MM.1S (cell line): ENCODE measurements at regions not wholly inside any gene's neighbourhood (a gene's known extent, or its start where the extent isn't known, plus 50 kb on each side); places are given as distances from the start of the nearest gene placed in this dataset.

Experiments
- DNase-seq: peaks from one replicate; pipeline ENCODE4 v3.0.0-alpha.2; 2015
- H2AFZ ChIP-seq: fragments of 300-600 bp; sonication (generic); 2 replicates; pipeline ENCODE4 v1.6.0; 2016; ENCODE audit warnings: antibody characterized with exemption, low read length
- H3F3A ChIP-seq: fragments of 300-600 bp; sonication (generic); 2 replicates; pipeline ENCODE4 v1.6.1; 2016; ENCODE audit warnings: mild to moderate bottlenecking, antibody characterized with exemption, low read length, moderate library complexity, mixed read lengths; ENCODE audit not compliant: insufficient read depth
- H3K27ac ChIP-seq: fragments of 300-600 bp; sonication (generic); 2 replicates; pipeline ENCODE4 v1.5.1; 2016; ENCODE audit warnings: mild to moderate bottlenecking, low read length
- H3K27me3 ChIP-seq: fragments of 300-600 bp; sonication (generic); replicated peaks from 2 replicates; pipeline ENCODE4 v1.6.0; 2016; ENCODE audit warnings: low read length; ENCODE audit not compliant: insufficient read depth
- H3K36me3 ChIP-seq: fragments of 300-600 bp; sonication (generic); replicated peaks from 2 replicates; pipeline ENCODE4 v1.6.1; 2016; ENCODE audit warnings: mild to moderate bottlenecking, low read length, mixed read lengths; ENCODE audit not compliant: insufficient read depth
- H3K4me1 ChIP-seq: fragments of 300-600 bp; sonication (generic); 2 replicates; pipeline ENCODE4 v1.6.1; 2016; ENCODE audit warnings: low read length, mixed read lengths
- H3K4me2 ChIP-seq: fragments of 300-600 bp; sonication (generic); 2 replicates; pipeline ENCODE4 v1.6.0; 2016; ENCODE audit warnings: low read depth, low read length
- H3K4me3 ChIP-seq: fragments of 300-600 bp; sonication (generic); 2 replicates; pipeline ENCODE4 v1.5.1; 2016; ENCODE audit warnings: low read length, mixed read lengths
- H3K79me2 ChIP-seq: fragments of 300-600 bp; sonication (generic); 2 replicates; pipeline ENCODE4 v1.6.1; 2016; ENCODE audit warnings: mixed run types, low read length, mixed read lengths
- H3K9ac ChIP-seq: fragments of 300-600 bp; sonication (generic); 2 replicates; pipeline ENCODE4 v1.6.1; 2016; ENCODE audit warnings: low read length, mixed read lengths
- H3K9me2 ChIP-seq: fragments of 300-600 bp; sonication (generic); replicated peaks from 2 replicates; pipeline ENCODE4 v1.6.1; 2016; ENCODE audit warnings: mild to moderate bottlenecking, low read length, mixed read lengths; ENCODE audit not compliant: insufficient read depth
- H3K9me3 ChIP-seq: fragments of 300-600 bp; sonication (generic); replicated peaks from 2 replicates; pipeline ENCODE4 v1.6.1; 2016; ENCODE audit warnings: mild to moderate bottlenecking, low read length, mixed read lengths; ENCODE audit not compliant: insufficient read depth
- H4K20me1 ChIP-seq: fragments of 300-600 bp; sonication (generic); 2 replicates; pipeline ENCODE4 v1.6.1; 2016; ENCODE audit warnings: mild to moderate bottlenecking, low read length, moderate library complexity, mixed read lengths; ENCODE audit not compliant: insufficient read depth
- EZH2 ChIP-seq: fragments of 300-600 bp; sonication (generic); optimal IDR thresholded peaks from 2 replicates; pipeline ENCODE3; 2017; ENCODE audit warnings: low read depth, mild to moderate bottlenecking, antibody characterized with exemption, low read length, mixed read lengths
- EZH2phosphoT487 ChIP-seq: fragments of 300-600 bp; sonication (generic); IDR thresholded peaks from 2 replicates; pipeline ENCODE4 v1.6.1; 2018; ENCODE audit warnings: antibody characterized with exemption, low read length
- TF ChIP-seq, protein P1 (sequence below): fragments of 300-600 bp; sonication (generic); IDR thresholded peaks from 2 replicates; pipeline ENCODE4 v1.5.1; 2016; ENCODE audit warnings: antibody characterized with exemption, low read length, mixed read lengths

DNA sequence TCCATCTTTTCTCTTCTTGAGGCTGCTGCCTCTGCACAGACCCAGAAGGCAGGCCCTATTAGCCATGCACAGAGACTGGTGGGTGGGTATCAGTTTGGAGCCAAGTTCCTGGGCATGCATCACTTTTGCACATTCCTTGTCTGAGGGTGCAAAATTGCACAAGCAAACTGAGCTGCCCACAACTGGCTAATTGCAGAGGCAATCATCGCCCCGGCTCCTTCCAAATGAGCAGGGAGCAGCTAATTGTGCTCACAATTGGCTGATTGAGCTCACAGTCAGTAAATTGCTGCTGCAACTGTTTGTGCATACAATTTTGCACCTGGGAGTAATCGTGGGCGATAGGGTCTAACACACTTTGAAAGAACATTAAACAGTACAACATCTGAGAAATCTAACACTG is 511.4 kb downstream of the DHX35 start:
- Histone ChIP-seq H3K9ac (no peak overlapping the region), H3K27me3 (no peaks in the 10 kb centered on the region), H4K20me1 (no peaks in the 10 kb centered on the region), H3K36me3 (no peaks in the 10 kb centered on the region), H3K4me1 (no peaks in the 10 kb centered on the region), H2AFZ (no peak overlapping the region), H3F3A (no peaks in the 10 kb centered on the region), H3K9me2 (no peaks in the 10 kb centered on the region), H3K9me3 (no peaks in the 10 kb centered on the region), H3K4me2 (no peak overlapping the region), H3K27ac (no peak overlapping the region), H3K79me2 (no peaks in the 10 kb centered on the region), H3K4me3 (no peak overlapping the region)
- DNase-seq: no peak
- no peak for TF ChIP-seq EZH2phosphoT487

DNA sequence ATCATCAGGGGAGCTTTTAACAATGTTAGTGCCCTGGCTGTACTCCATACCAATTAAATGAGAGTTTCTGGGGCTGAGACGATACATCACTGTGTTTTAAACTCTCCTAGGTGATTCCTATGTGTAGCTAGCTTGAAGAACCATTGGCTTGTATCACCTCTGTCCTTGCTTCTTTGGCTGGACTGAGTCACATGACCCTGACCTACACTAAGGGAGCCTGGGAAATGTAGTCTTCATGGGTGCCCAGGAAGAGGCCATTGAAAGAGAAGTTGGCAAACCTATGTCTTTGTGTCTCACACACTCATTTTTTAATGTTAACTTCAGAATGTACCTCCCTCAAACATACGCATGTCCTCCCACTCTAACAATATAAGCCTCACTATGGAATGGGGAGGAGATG is 506.6 kb downstream of the DHX35 start:
- no peaks in the 10 kb centered on the region for H3K9me3 ChIP-seq
- no peak overlapping the region for H3K9ac ChIP-seq
- no peak overlapping the region for H3K4me3 ChIP-seq
- H3K4me1 ChIP-seq: no peaks in the 10 kb centered on the region
- no peak overlapping the region for H3K27ac ChIP-seq
- DNase-seq: no peak
- no peaks in the 10 kb centered on the region for H3K79me2 ChIP-seq
- no peak overlapping the region for H2AFZ ChIP-seq
- H3K36me3 ChIP-seq: no peaks in the 10 kb centered on the region
- no peaks in the 10 kb centered on the region for H3F3A ChIP-seq
- no peaks in the 10 kb centered on the region for H3K27me3 ChIP-seq
- H4K20me1 ChIP-seq: no peaks in the 10 kb centered on the region
- TF ChIP-seq EZH2phosphoT487 (no peak), EZH2 (no peak)
- TF ChIP-seq, protein P1, sequence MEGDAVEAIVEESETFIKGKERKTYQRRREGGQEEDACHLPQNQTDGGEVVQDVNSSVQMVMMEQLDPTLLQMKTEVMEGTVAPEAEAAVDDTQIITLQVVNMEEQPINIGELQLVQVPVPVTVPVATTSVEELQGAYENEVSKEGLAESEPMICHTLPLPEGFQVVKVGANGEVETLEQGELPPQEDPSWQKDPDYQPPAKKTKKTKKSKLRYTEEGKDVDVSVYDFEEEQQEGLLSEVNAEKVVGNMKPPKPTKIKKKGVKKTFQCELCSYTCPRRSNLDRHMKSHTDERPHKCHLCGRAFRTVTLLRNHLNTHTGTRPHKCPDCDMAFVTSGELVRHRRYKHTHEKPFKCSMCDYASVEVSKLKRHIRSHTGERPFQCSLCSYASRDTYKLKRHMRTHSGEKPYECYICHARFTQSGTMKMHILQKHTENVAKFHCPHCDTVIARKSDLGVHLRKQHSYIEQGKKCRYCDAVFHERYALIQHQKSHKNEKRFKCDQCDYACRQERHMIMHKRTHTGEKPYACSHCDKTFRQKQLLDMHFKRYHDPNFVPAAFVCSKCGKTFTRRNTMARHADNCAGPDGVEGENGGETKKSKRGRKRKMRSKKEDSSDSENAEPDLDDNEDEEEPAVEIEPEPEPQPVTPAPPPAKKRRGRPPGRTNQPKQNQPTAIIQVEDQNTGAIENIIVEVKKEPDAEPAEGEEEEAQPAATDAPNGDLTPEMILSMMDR: no peak
- H3K9me2 ChIP-seq: no peaks in the 10 kb centered on the region
- no peak overlapping the region for H3K4me2 ChIP-seq

DNA sequence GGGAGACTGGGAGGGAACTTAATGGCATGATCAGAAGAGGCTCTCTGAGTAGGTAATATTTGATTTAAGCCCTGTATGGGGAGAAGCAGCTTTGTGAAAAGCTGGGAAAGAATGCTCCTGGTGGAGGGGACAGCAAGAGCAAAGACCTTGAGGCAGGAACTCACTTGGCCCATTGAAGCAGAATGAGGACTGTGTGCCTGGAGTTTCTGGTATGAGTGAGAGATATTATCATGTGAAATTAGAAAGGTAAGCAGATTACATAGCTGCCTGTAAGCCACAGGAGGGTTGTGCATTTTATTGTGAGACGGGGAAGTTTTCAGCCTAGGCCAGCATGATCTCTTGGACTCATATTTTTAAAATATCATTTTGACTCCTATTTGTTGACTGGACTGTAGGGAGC is 502.1 kb downstream of the DHX35 start:
- Histone ChIP-seq H2AFZ (no peak overlapping the region), H3K4me3 (no peak overlapping the region), H4K20me1 (no peaks in the 10 kb centered on the region), H3F3A (no peaks in the 10 kb centered on the region), H3K79me2 (no peaks in the 10 kb centered on the region), H3K36me3 (no peaks in the 10 kb centered on the region), H3K4me2 (no peak overlapping the region), H3K9ac (no peak overlapping the region), H3K9me2 (no peaks in the 10 kb centered on the region), H3K27ac (no peak overlapping the region), H3K27me3 (no peaks in the 10 kb centered on the region), H3K9me3 (no peaks in the 10 kb centered on the region), H3K4me1 (no peaks in the 10 kb centered on the region)
- no peak for DNase-seq
- TF ChIP-seq EZH2: no peak
- TF ChIP-seq, protein P1: no peak
- TF ChIP-seq EZH2phosphoT487: no peak

- Histone ChIP-seq H3K79me2 (no peaks in the 10 kb centered on the region), H3K4me1 (no peaks in the 10 kb centered on the region), H3K9me3 (no peaks in the 10 kb centered on the region), H3K4me3 (no peak overlapping the region), H3K4me2 (no peak overlapping the region), H3K36me3 (no peaks in the 10 kb centered on the region), H3K27ac (no peak overlapping the region), H2AFZ (no peak overlapping the region), H3K9me2 (no peaks in the 10 kb centered on the region), H3K27me3 (no peaks in the 10 kb centered on the region), H4K20me1 (no peaks in the 10 kb centered on the region), H3K9ac (no peak overlapping the region), H3F3A (no peaks in the 10 kb centered on the region)
- no peak for DNase-seq
- TF ChIP-seq EZH2phosphoT487 (no peak), EZH2 (no peak)
- TF ChIP-seq, protein P1: no peak
Observed at GRCh38 chr20:39462416-39462945, 500.3 kb downstream of the DHX35 start.
